Neural cell (in vitro differentiated cells): ENCODE measurements at regions not wholly inside any gene's neighbourhood (a gene's known extent, or its start where the extent isn't known, plus 50 kb on each side); places are given as distances from the start of the nearest gene placed in this dataset.

Source experiments
- H2AFZ ChIP-seq: fragments of 200-600, 300-800 bp; sonication (generic), shearing (Covaris generic); 2 replicates; pipeline ENCODE4 v1.6.0; 2014; ENCODE audit warnings: low read depth, mild to moderate bottlenecking, antibody characterized with exemption, low read length, moderate library complexity
- H3F3A ChIP-seq: fragments of 200-600 bp; shearing (Covaris generic); 2 replicates; pipeline ENCODE4 v1.6.1; 2016; ENCODE audit warnings: mild to moderate bottlenecking, moderate library complexity, mixed read lengths, antibody characterized with exemption, low read length; ENCODE audit not compliant: insufficient read depth, poor library complexity, severe bottlenecking
- H3K27ac ChIP-seq: fragments of 200-600, 300-800 bp; sonication (generic), shearing (Covaris generic); 2 replicates; pipeline ENCODE4 v1.5.1; 2014; ENCODE audit warnings: mild to moderate bottlenecking, low read length, moderate library complexity
- H3K27me3 ChIP-seq: fragments of 300-800, 200-600 bp; sonication (generic), shearing (Covaris generic); 2 replicates; pipeline ENCODE4 v1.6.0; 2014; ENCODE audit warnings: mild to moderate bottlenecking, low read depth, low read length, moderate library complexity; ENCODE audit not compliant: insufficient read depth
- H3K36me3 ChIP-seq: fragments of 300-800, 200-600 bp; sonication (generic), shearing (Covaris generic); 2 replicates; pipeline ENCODE4 v1.5.1; 2014; ENCODE audit warnings: mild to moderate bottlenecking, antibody characterized with exemption, low read length, moderate library complexity; ENCODE audit not compliant: insufficient read depth
- H3K4me2 ChIP-seq: fragments of 300-800, 200-600 bp; sonication (generic), shearing (Covaris generic); 2 replicates; pipeline ENCODE4 v1.6.0; 2014; ENCODE audit warnings: mild to moderate bottlenecking, low read length
- H3K4me3 ChIP-seq: fragments of 300-800, 200-600 bp; sonication (generic), shearing (Covaris generic); 2 replicates; pipeline ENCODE4 v1.5.1; 2014; ENCODE audit warnings: mild to moderate bottlenecking, low read length, moderate library complexity
- H3K79me2 ChIP-seq: fragments of 200-600 bp; shearing (Covaris generic); replicated peaks from 2 replicates; pipeline ENCODE4 v1.6.0; 2014; ENCODE audit warnings: mild to moderate bottlenecking, low read length, moderate library complexity; ENCODE audit not compliant: insufficient read depth
- H3K9ac ChIP-seq: fragments of 300-800, 200-600 bp; sonication (generic), shearing (Covaris generic); 2 replicates; pipeline ENCODE4 v1.6.1; 2016; ENCODE audit warnings: mild to moderate bottlenecking, low read length, mixed read lengths
- H3K9me2 ChIP-seq: fragments of 200-600 bp; shearing (Covaris generic); 2 replicates; pipeline ENCODE4 v1.6.1; 2016; ENCODE audit warnings: mild to moderate bottlenecking, low read length, mixed read lengths; ENCODE audit not compliant: insufficient read depth
- H3K9me3 ChIP-seq: fragments of 200-600, 300-800 bp; sonication (generic), shearing (Covaris generic); 2 replicates; pipeline ENCODE4 v1.6.1; 2016; ENCODE audit warnings: mild to moderate bottlenecking, mixed run types, low read length, moderate library complexity, mixed read lengths
- H4K20me1 ChIP-seq: fragments of 200-600 bp; shearing (Covaris generic); 2 replicates; pipeline ENCODE4 v1.6.1; 2016; ENCODE audit warnings: mild to moderate bottlenecking, mixed run types; ENCODE audit not compliant: insufficient read depth
- CTCF ChIP-seq: fragments of 450-650 bp; IDR thresholded peaks from 2 replicates; pipeline ENCODE4 v1.5.1; 2014; ENCODE audit warnings: antibody characterized with exemption, mild to moderate bottlenecking, moderate library complexity; ENCODE audit not compliant: poor library complexity, severe bottlenecking
- EP300 ChIP-seq: fragments of 450-650 bp; conservative IDR thresholded peaks from 2 replicates; pipeline ENCODE4 v1.6.1; 2014; ENCODE audit warnings: antibody characterized with exemption, mild to moderate bottlenecking, moderate library complexity; ENCODE audit not compliant: poor library complexity, severe bottlenecking
- EZH2 ChIP-seq: fragments of 200-600, 300-800 bp; shearing (Covaris generic), sonication (generic); IDR thresholded peaks from 2 replicates; pipeline ENCODE4 v1.6.1; 2014; ENCODE audit warnings: antibody characterized with exemption, low read length, borderline replicate concordance, mild to moderate bottlenecking; ENCODE audit not compliant: insufficient read depth, poor library complexity, severe bottlenecking
- MXI1 ChIP-seq: fragments of 450-650 bp; conservative IDR thresholded peaks from 2 replicates; pipeline ENCODE4 v1.6.1; 2014; ENCODE audit warnings: antibody characterized with exemption, mild to moderate bottlenecking; ENCODE audit not compliant: poor library complexity, severe bottlenecking
- POLR2AphosphoS5 ChIP-seq: IDR thresholded peaks from 2 replicates; pipeline ENCODE4 v1.6.1; 2012
- RAD21 ChIP-seq: fragments of 450-650 bp; conservative IDR thresholded peaks from 2 replicates; pipeline ENCODE4 v1.6.1; 2014; ENCODE audit warnings: antibody characterized with exemption, mild to moderate bottlenecking, moderate library complexity
- REST ChIP-seq: IDR thresholded peaks from 2 replicates; pipeline ENCODE4 v1.6.1; 2012; ENCODE audit warnings: borderline replicate concordance
- SMC3 ChIP-seq: fragments of 450-650 bp; conservative IDR thresholded peaks from 2 replicates; pipeline ENCODE4 v1.6.1; 2014; ENCODE audit warnings: antibody characterized with exemption, mild to moderate bottlenecking, moderate library complexity; ENCODE audit not compliant: poor library complexity
- TAF1 ChIP-seq: IDR thresholded peaks from 2 replicates; pipeline ENCODE4 v1.6.1; 2012; ENCODE audit warnings: low read depth

- Histone ChIP-seq H3F3A (no peaks in the 10 kb centered on the region), H3K9me2 (no peaks in the 10 kb centered on the region), H3K79me2 (no peaks in the 10 kb centered on the region), H3K9ac (no peak overlapping the region), H3K27me3 (no peaks in the 10 kb centered on the region), H2AFZ (no peak overlapping the region), H3K4me3 (no peak overlapping the region), H3K27ac (no peak overlapping the region), H3K9me3 (no peaks in the 10 kb centered on the region), H3K36me3 (no peaks in the 10 kb centered on the region), H4K20me1 (no peaks in the 10 kb centered on the region), H3K4me2 (no peak overlapping the region)
- TF ChIP-seq RAD21 (no peak), EZH2 (no peak), REST (no peak), EP300 (no peak), TAF1 (no peak), MXI1 (no peak), SMC3 (no peak), POLR2AphosphoS5 (no peak), CTCF (no peak)
These were observed 485.7 kb upstream of the BRINP3 start for GRCh38 chr1:190963321-190963720.

GRCh38 chr1:190975827-190976226 is 498.2 kb upstream of the BRINP3 start:
- Histone ChIP-seq H4K20me1 (no peaks in the 10 kb centered on the region), H2AFZ (no peak overlapping the region), H3K4me2 (no peak overlapping the region), H3K9me3 (no peaks in the 10 kb centered on the region), H3F3A (no peaks in the 10 kb centered on the region), H3K9ac (no peak overlapping the region), H3K27ac (no peak overlapping the region), H3K27me3 (no peaks in the 10 kb centered on the region), H3K4me3 (no peak overlapping the region), H3K9me2 (no peaks in the 10 kb centered on the region), H3K79me2 (no peaks in the 10 kb centered on the region), H3K36me3 (no peaks in the 10 kb centered on the region)
- TF ChIP-seq EP300 (no peak), TAF1 (no peak), REST (no peak), SMC3 (no peak), POLR2AphosphoS5 (no peak), EZH2 (no peak), MXI1 (no peak), CTCF (no peak)
